KMS-11 (cell line): ENCODE measurements at regions not wholly inside any gene's neighbourhood (a gene's known extent, or its start where the extent isn't known, plus 50 kb on each side); places are given as distances from the start of the nearest gene placed in this dataset.

Source experiments
- H2AFZ ChIP-seq: fragments of 200-600 bp; sonication (generic); 2 replicates; pipeline ENCODE4 v1.6.1; 2016; ENCODE audit warnings: antibody characterized with exemption, mixed run types, low read depth
- H3K27ac ChIP-seq: fragments of 200-600 bp; sonication (generic); 2 replicates; pipeline ENCODE4 v1.6.1; 2016; ENCODE audit warnings: mild to moderate bottlenecking, mixed run types
- H3K27me3 ChIP-seq: fragments of 200-600 bp; sonication (generic); 2 replicates; pipeline ENCODE4 v1.6.1; 2017; ENCODE audit warnings: mild to moderate bottlenecking, low read depth, mixed run types, moderate library complexity; ENCODE audit not compliant: insufficient read depth
- H3K36me3 ChIP-seq: fragments of 200-600 bp; sonication (generic); 2 replicates; pipeline ENCODE4 v1.6.1; 2017; ENCODE audit warnings: mild to moderate bottlenecking, mixed run types; ENCODE audit not compliant: insufficient read depth
- H3K4me1 ChIP-seq: fragments of 200-600 bp; sonication (generic); 2 replicates; pipeline ENCODE4 v1.6.1; 2016; ENCODE audit warnings: mild to moderate bottlenecking, low read depth, mixed run types; ENCODE audit not compliant: poor library complexity, severe bottlenecking
- H3K4me2 ChIP-seq: fragments of 200-600 bp; sonication (generic); 2 replicates; pipeline ENCODE4 v1.7.0; 2016; ENCODE audit warnings: mild to moderate bottlenecking, mixed run types
- H3K4me3 ChIP-seq: fragments of 200-600 bp; sonication (generic); IDR thresholded peaks from 2 replicates; pipeline ENCODE4 v1.6.1; 2017; ENCODE audit warnings: low read depth, low read length, mixed read lengths; ENCODE audit not compliant: insufficient read depth
- H3K79me2 ChIP-seq: fragments of 200-600 bp; sonication (generic); 2 replicates; pipeline ENCODE4 v1.6.1; 2016; ENCODE audit warnings: low read depth, mixed run types; ENCODE audit not compliant: insufficient read depth
- H3K9ac ChIP-seq: fragments of 200-600 bp; sonication (generic); 2 replicates; pipeline ENCODE4 v1.6.1; 2016; ENCODE audit warnings: mild to moderate bottlenecking, mixed run types
- H4K20me1 ChIP-seq: fragments of 200-600 bp; sonication (generic); 2 replicates; pipeline ENCODE4 v1.6.1; 2016; ENCODE audit warnings: mild to moderate bottlenecking, mixed run types; ENCODE audit not compliant: insufficient read depth
- TF ChIP-seq, protein P1 (sequence below): fragments of 200-600 bp; sonication (generic); conservative IDR thresholded peaks from 2 replicates; pipeline ENCODE4 v1.6.1; 2017; ENCODE audit warnings: low read depth, mild to moderate bottlenecking, antibody characterized with exemption, low read length, moderate library complexity, mixed read lengths

DNA sequence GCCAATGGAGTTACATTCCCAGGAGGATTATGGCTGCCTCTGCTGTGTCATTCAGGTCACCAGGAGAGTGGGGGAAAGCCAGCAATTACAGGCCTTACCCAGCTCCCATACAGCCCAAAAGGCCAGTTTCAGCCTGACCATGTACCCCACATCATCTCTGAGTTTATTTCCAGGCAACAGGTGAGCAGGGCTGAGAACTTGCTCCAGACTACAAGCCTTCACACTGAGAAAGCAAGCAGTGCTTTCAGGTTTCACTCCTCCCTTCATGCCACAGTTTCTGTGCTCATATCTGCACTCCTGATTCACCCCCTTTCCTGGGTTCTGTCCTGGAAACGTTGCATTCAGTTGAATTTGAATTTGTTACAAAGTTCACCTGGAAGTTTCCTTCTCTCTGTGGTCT, 68.1 kb upstream of the ABI3BP start:
- H3K36me3 ChIP-seq: no peaks in the 10 kb centered on the region
- H3K4me2 ChIP-seq: no peak overlapping the region
- no peak overlapping the region for H3K9ac ChIP-seq
- H3K27ac ChIP-seq: no peak overlapping the region
- TF ChIP-seq, protein P1, sequence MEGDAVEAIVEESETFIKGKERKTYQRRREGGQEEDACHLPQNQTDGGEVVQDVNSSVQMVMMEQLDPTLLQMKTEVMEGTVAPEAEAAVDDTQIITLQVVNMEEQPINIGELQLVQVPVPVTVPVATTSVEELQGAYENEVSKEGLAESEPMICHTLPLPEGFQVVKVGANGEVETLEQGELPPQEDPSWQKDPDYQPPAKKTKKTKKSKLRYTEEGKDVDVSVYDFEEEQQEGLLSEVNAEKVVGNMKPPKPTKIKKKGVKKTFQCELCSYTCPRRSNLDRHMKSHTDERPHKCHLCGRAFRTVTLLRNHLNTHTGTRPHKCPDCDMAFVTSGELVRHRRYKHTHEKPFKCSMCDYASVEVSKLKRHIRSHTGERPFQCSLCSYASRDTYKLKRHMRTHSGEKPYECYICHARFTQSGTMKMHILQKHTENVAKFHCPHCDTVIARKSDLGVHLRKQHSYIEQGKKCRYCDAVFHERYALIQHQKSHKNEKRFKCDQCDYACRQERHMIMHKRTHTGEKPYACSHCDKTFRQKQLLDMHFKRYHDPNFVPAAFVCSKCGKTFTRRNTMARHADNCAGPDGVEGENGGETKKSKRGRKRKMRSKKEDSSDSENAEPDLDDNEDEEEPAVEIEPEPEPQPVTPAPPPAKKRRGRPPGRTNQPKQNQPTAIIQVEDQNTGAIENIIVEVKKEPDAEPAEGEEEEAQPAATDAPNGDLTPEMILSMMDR: no peak
- no peaks in the 10 kb centered on the region for H3K79me2 ChIP-seq
- no peaks in the 10 kb centered on the region for H3K27me3 ChIP-seq
- no peak overlapping the region for H2AFZ ChIP-seq
- H3K4me3 ChIP-seq: no peak overlapping the region
- H4K20me1 ChIP-seq: no peaks in the 10 kb centered on the region
- no peaks in the 10 kb centered on the region for H3K4me1 ChIP-seq

DNA sequence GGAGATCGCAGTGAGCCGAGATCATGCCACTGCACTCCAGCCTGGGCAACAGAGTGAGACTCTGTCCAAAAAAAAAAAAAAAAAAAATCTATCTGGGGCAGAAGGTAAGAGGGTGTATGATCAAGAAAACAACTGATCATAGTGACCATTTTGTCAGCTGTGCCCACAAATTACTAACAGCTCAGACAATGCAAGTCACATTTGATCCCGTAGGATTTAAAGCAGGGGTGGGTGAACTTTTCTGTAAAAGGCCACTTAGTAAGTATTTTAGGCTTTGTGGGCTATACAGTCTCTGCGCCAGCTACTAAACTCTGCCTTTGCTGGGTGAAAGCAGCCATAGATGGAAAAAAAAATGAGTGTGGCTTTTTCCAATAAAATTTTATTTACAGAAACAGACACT, 57.6 kb upstream of the ABI3BP start:
- Histone ChIP-seq H3K4me3 (no peak overlapping the region), H3K4me1 (no peaks in the 10 kb centered on the region), H3K27me3 (no peaks in the 10 kb centered on the region), H3K9ac (no peak overlapping the region), H3K27ac (no peak overlapping the region), H3K4me2 (no peak overlapping the region), H3K79me2 (no peaks in the 10 kb centered on the region), H4K20me1 (no peaks in the 10 kb centered on the region), H3K36me3 (no peaks in the 10 kb centered on the region), H2AFZ (no peak overlapping the region)
- TF ChIP-seq, protein P1: no peak

GRCh38 chr3:101050046-101050445, 56.8 kb upstream of the ABI3BP start:
- H3K4me1 ChIP-seq: no peaks in the 10 kb centered on the region
- no peak overlapping the region for H3K4me2 ChIP-seq
- H2AFZ ChIP-seq: no peak overlapping the region
- H3K36me3 ChIP-seq: no peaks in the 10 kb centered on the region
- no peaks in the 10 kb centered on the region for H3K79me2 ChIP-seq
- no peak overlapping the region for H3K27ac ChIP-seq
- no peak overlapping the region for H3K4me3 ChIP-seq
- TF ChIP-seq, protein P1: no peak
- no peaks in the 10 kb centered on the region for H4K20me1 ChIP-seq
- H3K9ac ChIP-seq: no peak overlapping the region
- no peaks in the 10 kb centered on the region for H3K27me3 ChIP-seq

GRCh38 chr3:101049532-101049931, 56.3 kb upstream of the ABI3BP start:
- H3K9ac ChIP-seq: no peak overlapping the region
- no peaks in the 10 kb centered on the region for H3K36me3 ChIP-seq
- no peak overlapping the region for H3K27ac ChIP-seq
- H3K79me2 ChIP-seq: no peaks in the 10 kb centered on the region
- no peaks in the 10 kb centered on the region for H3K27me3 ChIP-seq
- H3K4me1 ChIP-seq: no peaks in the 10 kb centered on the region
- H3K4me2 ChIP-seq: no peak overlapping the region
- TF ChIP-seq, protein P1: no peak
- no peak overlapping the region for H3K4me3 ChIP-seq
- H4K20me1 ChIP-seq: no peaks in the 10 kb centered on the region
- H2AFZ ChIP-seq: no peak overlapping the region

DNA sequence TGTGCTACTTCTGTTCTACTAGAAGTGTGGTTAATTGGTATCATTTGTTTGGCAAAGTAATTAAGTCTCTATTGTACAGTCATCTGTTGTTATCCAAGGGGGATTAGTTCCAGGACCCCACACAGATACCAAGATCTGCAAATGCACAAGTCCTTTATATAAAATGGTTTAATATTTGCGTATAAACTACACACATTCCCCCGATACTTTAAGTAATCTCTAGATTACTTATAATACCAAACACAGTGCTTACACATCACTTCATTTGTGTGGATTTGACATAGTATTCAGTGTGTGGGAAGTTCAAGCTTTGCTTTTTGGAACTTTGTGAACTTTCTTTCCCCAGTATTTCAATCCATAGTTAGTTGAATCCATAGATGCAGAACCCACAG, 50.5 kb upstream of the ABI3BP start:
- no peaks in the 10 kb centered on the region for H4K20me1 ChIP-seq
- no peak overlapping the region for H3K9ac ChIP-seq
- H3K4me1 ChIP-seq: no peaks in the 10 kb centered on the region
- no peak overlapping the region for H3K4me3 ChIP-seq
- H3K79me2 ChIP-seq: no peaks in the 10 kb centered on the region
- no peak overlapping the region for H2AFZ ChIP-seq
- no peak overlapping the region for H3K4me2 ChIP-seq
- H3K27ac ChIP-seq: no peak overlapping the region
- no peaks in the 10 kb centered on the region for H3K27me3 ChIP-seq
- TF ChIP-seq, protein P1: no peak
- H3K36me3 ChIP-seq: no peaks in the 10 kb centered on the region
